GM18868 (cell line): ENCODE measurements at regions not wholly inside any gene's neighbourhood (a gene's known extent, or its start where the extent isn't known, plus 50 kb on each side); places are given as distances from the start of the nearest gene placed in this dataset.
"Not testable (repeated sequence)": the region's sequence is repeated elsewhere in the genome, so short reads cannot be mapped to it uniquely, and the experiment has no call there.

ENCODE experiments used
- ATAC-seq: cut with Tn5 transposase; IDR thresholded peaks from one replicate; pipeline ENCODE4 v1.9.1; 2021; ENCODE audit warnings: mild to moderate bottlenecking, moderate library complexity; ENCODE audit not compliant: unreplicated experiment

DNA sequence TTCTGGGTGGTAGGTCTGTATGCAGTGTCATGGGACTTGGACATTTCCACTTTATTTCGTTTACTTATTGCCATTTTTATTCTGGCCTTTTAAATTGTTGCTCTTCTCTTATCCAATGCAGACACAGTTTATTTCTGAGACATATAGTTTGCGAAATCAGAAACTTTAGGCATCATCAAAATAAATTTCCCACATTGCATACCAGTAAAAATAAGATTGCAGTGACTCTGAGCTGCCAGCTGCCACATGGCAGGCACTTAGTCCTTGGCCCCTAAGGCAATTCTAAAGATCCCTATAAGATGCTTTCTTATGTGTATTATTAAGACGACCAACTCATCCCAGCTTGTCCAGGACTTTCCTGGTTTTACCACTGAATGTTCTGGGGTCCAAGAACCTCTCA, 81.8 kb upstream of the ANKRD1 start:
- ATAC-seq: no peak

GRCh38 chr10:91003379-91003778, 82.5 kb upstream of the ANKRD1 start:
- ATAC-seq: not testable (repeated sequence)

GRCh38 chr10:91005276-91005675, 84.4 kb upstream of the ANKRD1 start:
- ATAC-seq: not testable (repeated sequence)

DNA sequence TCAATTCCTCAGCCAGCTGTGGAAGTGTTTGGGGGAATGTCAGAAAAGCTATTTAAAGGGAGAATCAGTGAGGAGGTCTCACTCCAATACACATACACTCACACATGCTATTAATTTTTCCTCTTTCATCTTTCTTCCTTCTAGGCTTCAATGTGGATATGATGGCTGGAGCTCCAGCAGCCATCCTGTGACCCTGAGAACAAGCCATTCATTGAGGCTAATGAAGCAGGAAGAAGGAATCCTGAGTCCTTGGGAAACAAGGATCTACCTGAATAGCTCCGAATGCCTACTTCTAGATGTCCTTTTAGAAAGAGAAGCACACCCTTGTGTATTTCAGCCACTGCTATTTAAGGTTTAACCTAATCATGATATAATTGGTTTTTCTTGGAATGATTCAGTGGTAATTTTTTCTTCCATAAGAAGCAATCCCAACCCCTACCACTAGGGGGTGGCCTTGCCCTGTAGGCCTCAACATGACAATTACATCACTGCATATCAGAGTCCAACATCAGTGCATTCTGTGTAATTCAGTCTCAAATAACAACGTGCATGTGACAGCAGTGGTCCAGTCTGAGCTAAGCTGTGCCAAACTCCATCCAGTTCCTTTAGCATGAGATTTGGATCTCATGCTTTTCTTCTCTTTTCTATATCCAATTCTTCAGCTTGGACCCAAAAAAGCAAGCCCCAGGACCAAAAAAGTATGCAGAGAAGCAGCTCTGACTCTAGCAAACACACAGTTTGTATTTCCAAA, 85.3 kb upstream of the ANKRD1 start:
- ATAC-seq: peak; percentile 47

- ATAC-seq: peak; percentile 80
Measured at GRCh38 chr10:91006752-91007346, 86.0 kb upstream of the ANKRD1 start.

- ATAC-seq: no peak
Measured at GRCh38 chr10:91007655-91008054, 86.8 kb upstream of the ANKRD1 start.

DNA sequence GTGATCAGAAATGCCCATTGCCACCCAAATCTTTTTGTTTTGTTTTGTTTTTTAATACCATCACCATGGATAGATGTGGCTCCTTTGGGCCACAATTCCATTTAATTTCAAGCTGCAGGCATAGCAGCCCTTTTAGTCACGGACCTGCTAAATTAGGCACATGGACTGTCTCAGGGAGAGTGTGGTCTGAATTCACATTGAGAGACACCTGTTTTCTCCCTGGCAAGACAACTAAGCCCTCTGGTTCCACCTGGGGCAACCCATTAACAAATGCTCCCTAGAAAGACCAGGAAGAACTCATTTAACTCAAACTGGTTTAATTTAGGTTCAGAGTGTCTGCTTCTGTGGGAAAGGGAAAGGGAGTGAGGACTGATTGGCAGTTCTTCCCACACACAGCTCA, 88.2 kb upstream of the ANKRD1 start:
- ATAC-seq: no peak

DNA sequence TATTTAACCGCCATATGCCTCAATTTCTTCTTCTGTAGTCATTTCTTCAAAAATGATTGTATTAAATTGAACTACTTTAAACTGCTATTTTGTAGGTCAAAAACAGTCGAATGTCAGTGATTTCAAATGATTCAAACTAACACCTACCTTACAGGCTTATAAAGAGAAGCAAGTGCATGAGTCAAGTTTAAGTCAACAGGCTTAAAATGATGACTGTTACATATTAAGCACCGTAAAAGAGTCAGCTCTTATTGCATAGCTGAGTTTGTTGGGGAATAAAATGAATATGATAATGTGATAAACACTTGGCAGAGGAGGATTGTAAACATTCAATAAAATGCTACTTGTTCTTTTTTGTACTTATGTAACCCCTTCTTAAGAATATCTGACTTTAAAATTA, 90.1 kb upstream of the ANKRD1 start:
- no peak for ATAC-seq

- ATAC-seq: no peak
Measured at GRCh38 chr10:91012502-91012901, 91.6 kb upstream of the ANKRD1 start.

- no peak for ATAC-seq
Measured at GRCh38 chr10:91013985-91014384, 93.1 kb upstream of the ANKRD1 start.

- ATAC-seq: no peak
Measured at GRCh38 chr10:91017198-91017597, 96.3 kb upstream of the ANKRD1 start.

GRCh38 chr10:91021901-91022300, 101.0 kb upstream of the ANKRD1 start:
- ATAC-seq: no peak

DNA sequence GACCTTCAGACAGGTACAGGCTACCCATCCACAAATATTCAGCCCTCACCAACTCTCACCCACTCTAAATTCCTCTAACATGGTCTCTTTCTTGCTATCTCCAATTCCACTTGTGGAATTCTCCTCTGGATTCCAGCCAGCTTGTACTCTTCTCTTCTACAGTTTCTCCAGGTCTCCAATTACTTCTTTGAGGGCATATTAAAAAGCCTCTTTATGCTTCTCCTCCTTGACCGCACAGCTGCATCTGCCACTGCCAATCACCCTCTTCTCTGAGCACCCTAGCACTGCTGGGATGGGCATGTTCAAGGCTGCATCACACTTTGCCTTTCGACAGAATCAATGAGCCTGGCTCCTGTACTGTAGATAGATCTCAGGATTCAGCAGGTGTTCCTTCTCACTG, 101.5 kb upstream of the ANKRD1 start:
- ATAC-seq: no peak

DNA sequence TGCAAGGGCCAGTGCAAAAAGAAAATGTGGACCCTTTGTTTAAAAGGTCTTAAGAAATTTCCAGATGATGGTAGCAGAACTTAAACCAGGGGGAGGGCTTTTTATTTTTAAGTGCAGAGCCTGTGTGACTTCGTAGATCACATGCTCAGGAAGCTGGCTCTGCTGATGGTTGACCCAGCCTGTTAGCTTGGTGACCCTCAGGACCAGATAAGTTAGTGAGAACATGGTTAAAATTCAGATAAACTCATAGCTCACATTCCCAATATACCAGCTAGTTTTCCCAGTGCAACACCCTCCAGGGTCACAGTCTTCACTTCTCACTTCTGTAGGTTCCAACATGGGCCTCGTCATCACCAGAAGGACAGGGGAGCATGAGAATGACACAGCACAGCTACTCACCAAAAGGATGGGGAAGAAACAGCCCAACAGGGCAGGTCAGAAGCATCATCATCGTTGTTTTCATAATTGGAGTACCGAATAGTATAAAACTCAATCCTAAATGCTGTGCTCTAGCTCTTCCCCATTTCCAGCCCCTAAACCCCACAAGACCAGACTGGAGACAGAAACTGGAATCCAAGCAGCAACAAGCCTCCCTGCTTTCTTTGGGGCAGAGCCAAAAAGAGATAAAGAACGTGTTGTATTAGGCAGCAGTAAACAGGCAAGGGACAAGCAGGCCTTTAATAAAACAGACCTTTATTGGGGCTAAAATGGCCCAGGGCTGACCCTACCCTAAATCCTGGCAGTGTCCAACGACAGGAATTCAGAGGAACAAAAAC, 102.2 kb upstream of the ANKRD1 start:
- ATAC-seq: no peak

GRCh38 chr10:91023700-91024398, 103.0 kb upstream of the ANKRD1 start:
- no peak for ATAC-seq

DNA sequence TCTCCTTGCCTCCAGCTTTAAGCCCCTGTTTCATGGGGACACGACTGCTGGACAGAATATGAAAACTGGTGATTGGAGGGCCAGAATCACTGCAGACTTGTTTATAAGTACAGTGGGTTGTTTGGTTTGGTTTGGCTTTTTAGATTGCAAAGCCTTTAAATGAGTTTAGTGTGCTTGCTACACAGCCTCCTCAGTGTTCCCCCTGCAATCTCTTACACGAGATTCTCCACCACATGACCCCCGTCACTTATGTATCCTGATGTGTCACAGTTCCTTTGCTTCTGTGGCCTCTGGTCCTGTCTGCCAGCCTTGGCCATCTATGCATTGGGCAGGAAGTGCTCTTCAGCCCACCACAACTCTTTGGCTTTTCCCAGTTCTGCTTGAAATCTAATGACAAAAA, 103.7 kb upstream of the ANKRD1 start:
- no peak for ATAC-seq

- no peak for ATAC-seq
Measured at GRCh38 chr10:91032611-91033206, 111.8 kb upstream of the ANKRD1 start.

- ATAC-seq: no peak
Measured at GRCh38 chr10:91033324-91033950, 112.5 kb upstream of the ANKRD1 start.

- ATAC-seq: no peak
Measured at GRCh38 chr10:91034042-91034441, 113.2 kb upstream of the ANKRD1 start.

GRCh38 chr10:91034494-91035159, 113.7 kb upstream of the ANKRD1 start:
- ATAC-seq: no peak
